Dermis blood vessel endothelial cell (primary cell): ENCODE measurements at regions not wholly inside any gene's neighbourhood (a gene's known extent, or its start where the extent isn't known, plus 50 kb on each side); places are given as distances from the start of the nearest gene placed in this dataset.
"Not testable (repeated sequence)": the region's sequence is repeated elsewhere in the genome, so short reads cannot be mapped to it uniquely, and the experiment has no call there.

Source experiments
- DNase-seq: peaks from one replicate; pipeline ENCODE4 v3.0.0; 2010

GRCh38 chr6:85278466-85279035 lies 171.3 kb upstream of the NT5E start:
- DNase-seq, result no peak

GRCh38 chr6:85276026-85276425 lies 173.9 kb upstream of the NT5E start:
- not testable (repeated sequence) for DNase-seq

GRCh38 chr6:85275338-85275985 lies 174.4 kb upstream of the NT5E start:
- no peak for DNase-seq

- DNase-seq, result no peak
Measured at GRCh38 chr6:85273870-85274269, 176.0 kb upstream of the NT5E start.

GRCh38 chr6:85273046-85273445 lies 176.8 kb upstream of the NT5E start:
- DNase-seq, result no peak

GRCh38 chr6:85272592-85272991 lies 177.3 kb upstream of the NT5E start:
- no peak for DNase-seq

- DNase-seq, result no peak
Measured at GRCh38 chr6:85262621-85263020, 187.3 kb upstream of the NT5E start.

GRCh38 chr6:85261271-85261670 lies 188.6 kb upstream of the NT5E start:
- no peak for DNase-seq

GRCh38 chr6:85255661-85256060 lies 194.2 kb upstream of the NT5E start:
- DNase-seq, result no peak

- DNase-seq, result no peak
Measured at GRCh38 chr6:85252552-85252951, 197.3 kb upstream of the NT5E start.

- no peak for DNase-seq
Measured at GRCh38 chr6:85252085-85252484, 197.8 kb upstream of the NT5E start.

GRCh38 chr6:85251300-85251699 lies 198.6 kb upstream of the NT5E start:
- DNase-seq, result no peak

GRCh38 chr6:85250586-85251220 lies 199.2 kb upstream of the NT5E start:
- peak; percentile 49 for DNase-seq

GRCh38 chr6:85245004-85245403 lies 204.9 kb upstream of the NT5E start:
- no peak for DNase-seq

GRCh38 chr6:85241498-85242052 lies 208.3 kb upstream of the NT5E start:
- no peak for DNase-seq

GRCh38 chr6:85240787-85241385 lies 209.0 kb upstream of the NT5E start:
- DNase-seq, result no peak

GRCh38 chr6:85237478-85237877 lies 212.4 kb upstream of the NT5E start:
- DNase-seq, result no peak

- no peak for DNase-seq
Measured at GRCh38 chr6:85236636-85237035, 213.2 kb upstream of the NT5E start.

GRCh38 chr6:85227345-85227744 lies 222.5 kb upstream of the NT5E start:
- DNase-seq, result not testable (repeated sequence)

- not testable (repeated sequence) for DNase-seq
Measured at GRCh38 chr6:85212794-85213193, 237.1 kb upstream of the NT5E start.

- no peak for DNase-seq
Measured at GRCh38 chr6:85195243-85195642, 254.6 kb upstream of the NT5E start.

GRCh38 chr6:85193339-85193738 lies 256.5 kb upstream of the NT5E start:
- DNase-seq, result no peak

GRCh38 chr6:85192596-85192995 lies 257.3 kb upstream of the NT5E start:
- no peak for DNase-seq

- DNase-seq, result peak; percentile 23
Measured at GRCh38 chr6:85192186-85192585, 257.7 kb upstream of the NT5E start.
